SK-N-SH treated with all-trans-retinoic acid at 6 μM for 48 hours (cell line): ENCODE measurements at regions not wholly inside any gene's neighbourhood (a gene's known extent, or its start where the extent isn't known, plus 50 kb on each side); places are given as distances from the start of the nearest gene placed in this dataset.

Source experiments
- ATAC-seq: fragments of 200-7000 bp; cut with Tn5 transposase; 3 replicates; pipeline ENCODE4 v1.9.1; 2020; ENCODE audit warnings: mild to moderate bottlenecking, moderate library complexity
- ARNTL ChIP-seq: fragments of 450-650 bp; formaldehyde crosslinking; IDR thresholded peaks from 2 replicates; pipeline ENCODE4 v1.5.0; 2020; ENCODE audit warnings: low read depth, mild to moderate bottlenecking, moderate library complexity, borderline replicate concordance
- BACH2 ChIP-seq: fragments of 250-450 bp; sonication (Bioruptor Pico); IDR thresholded peaks from 2 replicates; pipeline ENCODE4 v1.9.0; 2021; ENCODE audit warnings: mild to moderate bottlenecking, borderline replicate concordance
- CSDC2 ChIP-seq: fragments of 250-450 bp; sonication (Bioruptor Pico); IDR thresholded peaks from 2 replicates; pipeline ENCODE4 v1.5.0; 2020; ENCODE audit warnings: mild to moderate bottlenecking, moderate library complexity
- ESRRG ChIP-seq: fragments of 250-450 bp; sonication (Bioruptor Pico); IDR thresholded peaks from 2 replicates; pipeline ENCODE4 v1.6.1; 2021; ENCODE audit warnings: mild to moderate bottlenecking
- GLIS3 ChIP-seq: fragments of 250-450 bp; sonication (Bioruptor Pico); IDR thresholded peaks from 2 replicates; pipeline ENCODE4 v1.5.0; 2020; ENCODE audit warnings: mild to moderate bottlenecking, moderate library complexity
- ISL1 ChIP-seq: fragments of 250-450 bp; sonication (Bioruptor Pico); IDR thresholded peaks from 2 replicates; pipeline ENCODE4 v2.1.2; 2022; ENCODE audit warnings: mild to moderate bottlenecking, moderate library complexity
- OSR1 ChIP-seq: fragments of 250-450 bp; sonication (Bioruptor Pico); IDR thresholded peaks from 2 replicates; pipeline ENCODE4 v1.8.0; 2022; ENCODE audit warnings: moderate library complexity, mild to moderate bottlenecking, inconsistent platforms
- PPARA ChIP-seq: fragments of 250-450 bp; sonication (Bioruptor Pico); IDR thresholded peaks from 2 replicates; pipeline ENCODE4 v1.5.0; 2020; ENCODE audit warnings: mild to moderate bottlenecking, borderline replicate concordance
- RARB ChIP-seq: fragments of 250-450 bp; sonication (Bioruptor Pico); IDR thresholded peaks from 2 replicates; pipeline ENCODE4 v1.8.0; 2021; ENCODE audit warnings: mild to moderate bottlenecking, moderate library complexity
- SNAI2 ChIP-seq: fragments of 250-450 bp; sonication (Bioruptor Pico); IDR thresholded peaks from 2 replicates; pipeline ENCODE4 v1.5.0; 2020; ENCODE audit warnings: mild to moderate bottlenecking, moderate library complexity
- TOX ChIP-seq: fragments of 250-450 bp; sonication (Bioruptor Pico); IDR thresholded peaks from 2 replicates; pipeline ENCODE4 v1.8.0; 2021; ENCODE audit warnings: mild to moderate bottlenecking, moderate library complexity, borderline replicate concordance
- TSHZ2 ChIP-seq: fragments of 250-450 bp; sonication (Bioruptor Pico); IDR thresholded peaks from 2 replicates; pipeline ENCODE4 v1.5.0; 2020; ENCODE audit warnings: mild to moderate bottlenecking, moderate library complexity
- ZC3H10 ChIP-seq: fragments of 250-450 bp; sonication (Bioruptor Pico); IDR thresholded peaks from 2 replicates; pipeline ENCODE4 v1.5.1; 2021; ENCODE audit warnings: mild to moderate bottlenecking, moderate library complexity
- ZFP3 ChIP-seq: fragments of 250-450 bp; sonication (Bioruptor Pico); IDR thresholded peaks from 2 replicates; pipeline ENCODE4 v1.5.0; 2020; ENCODE audit warnings: mild to moderate bottlenecking, moderate library complexity
- ZFP30 ChIP-seq: fragments of 450-650 bp; formaldehyde crosslinking; IDR thresholded peaks from 2 replicates; pipeline ENCODE4 v1.5.0; 2022; ENCODE audit warnings: mild to moderate bottlenecking, moderate library complexity
- ZNF70 ChIP-seq: fragments of 450-650 bp; formaldehyde crosslinking; IDR thresholded peaks from 2 replicates; pipeline ENCODE4 v1.5.0; 2020; ENCODE audit warnings: mild to moderate bottlenecking, moderate library complexity
- ZNF8 ChIP-seq: fragments of 450-650 bp; formaldehyde crosslinking; IDR thresholded peaks from 2 replicates; pipeline ENCODE4 v1.5.0; 2020; ENCODE audit warnings: mild to moderate bottlenecking, moderate library complexity
- TF ChIP-seq, protein P1 (sequence below): fragments of 250-450 bp; sonication (Bioruptor Pico); IDR thresholded peaks from 2 replicates; pipeline ENCODE4 v1.8.0; 2021; ENCODE audit warnings: low read depth, mild to moderate bottlenecking, moderate library complexity, borderline replicate concordance
- TF ChIP-seq, protein P2 (sequence below): fragments of 250-450 bp; sonication (Bioruptor Pico); IDR thresholded peaks from 2 replicates; pipeline ENCODE4 v1.5.1; 2020; ENCODE audit warnings: low read depth, mild to moderate bottlenecking, moderate library complexity
- TF ChIP-seq, protein P3 (sequence below): fragments of 250-450 bp; sonication (Bioruptor Pico); IDR thresholded peaks from 2 replicates; pipeline ENCODE4 v1.5.1; 2021; ENCODE audit warnings: mild to moderate bottlenecking, moderate library complexity
- TF ChIP-seq, protein P4 (sequence below): fragments of 250-450 bp; sonication (Bioruptor Pico); IDR thresholded peaks from 2 replicates; pipeline ENCODE4 v1.8.0; 2020; ENCODE audit warnings: mild to moderate bottlenecking, moderate library complexity, borderline replicate concordance

GRCh38 chr4:106694232-106694631, 325.7 kb upstream of the GIMD1 start:
- no peak for ATAC-seq
- no peak for TF ChIP-seq BACH2 (CRISPR knock-in tag)
- TF ChIP-seq SNAI2 = no peak
- no peak for TF ChIP-seq ZNF70 (CRISPR knock-in tag)
- TF ChIP-seq, protein P1, sequence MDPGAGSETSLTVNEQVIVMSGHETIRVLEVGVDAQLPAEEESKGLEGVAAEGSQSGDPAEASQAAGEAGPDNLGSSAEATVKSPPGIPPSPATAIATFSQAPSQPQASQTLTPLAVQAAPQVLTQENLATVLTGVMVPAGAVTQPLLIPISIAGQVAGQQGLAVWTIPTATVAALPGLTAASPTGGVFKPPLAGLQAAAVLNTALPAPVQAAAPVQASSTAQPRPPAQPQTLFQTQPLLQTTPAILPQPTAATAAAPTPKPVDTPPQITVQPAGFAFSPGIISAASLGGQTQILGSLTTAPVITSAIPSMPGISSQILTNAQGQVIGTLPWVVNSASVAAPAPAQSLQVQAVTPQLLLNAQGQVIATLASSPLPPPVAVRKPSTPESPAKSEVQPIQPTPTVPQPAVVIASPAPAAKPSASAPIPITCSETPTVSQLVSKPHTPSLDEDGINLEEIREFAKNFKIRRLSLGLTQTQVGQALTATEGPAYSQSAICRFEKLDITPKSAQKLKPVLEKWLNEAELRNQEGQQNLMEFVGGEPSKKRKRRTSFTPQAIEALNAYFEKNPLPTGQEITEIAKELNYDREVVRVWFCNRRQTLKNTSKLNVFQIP (CRISPR knock-in tag) = no peak
- TF ChIP-seq, protein P2, sequence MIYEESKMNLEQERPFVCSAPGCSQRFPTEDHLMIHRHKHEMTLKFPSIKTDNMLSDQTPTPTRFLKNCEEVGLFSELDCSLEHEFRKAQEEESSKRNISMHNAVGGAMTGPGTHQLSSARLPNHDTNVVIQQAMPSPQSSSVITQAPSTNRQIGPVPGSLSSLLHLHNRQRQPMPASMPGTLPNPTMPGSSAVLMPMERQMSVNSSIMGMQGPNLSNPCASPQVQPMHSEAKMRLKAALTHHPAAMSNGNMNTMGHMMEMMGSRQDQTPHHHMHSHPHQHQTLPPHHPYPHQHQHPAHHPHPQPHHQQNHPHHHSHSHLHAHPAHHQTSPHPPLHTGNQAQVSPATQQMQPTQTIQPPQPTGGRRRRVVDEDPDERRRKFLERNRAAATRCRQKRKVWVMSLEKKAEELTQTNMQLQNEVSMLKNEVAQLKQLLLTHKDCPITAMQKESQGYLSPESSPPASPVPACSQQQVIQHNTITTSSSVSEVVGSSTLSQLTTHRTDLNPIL (CRISPR knock-in tag) = no peak
- TF ChIP-seq CSDC2 (CRISPR knock-in tag) = no peak
- no peak for TF ChIP-seq ESRRG (CRISPR knock-in tag)
- no peak for TF ChIP-seq PPARA (CRISPR knock-in tag)
- no peak for TF ChIP-seq ZNF8 (CRISPR knock-in tag)
- TF ChIP-seq OSR1 (CRISPR knock-in tag) = no peak

DNA sequence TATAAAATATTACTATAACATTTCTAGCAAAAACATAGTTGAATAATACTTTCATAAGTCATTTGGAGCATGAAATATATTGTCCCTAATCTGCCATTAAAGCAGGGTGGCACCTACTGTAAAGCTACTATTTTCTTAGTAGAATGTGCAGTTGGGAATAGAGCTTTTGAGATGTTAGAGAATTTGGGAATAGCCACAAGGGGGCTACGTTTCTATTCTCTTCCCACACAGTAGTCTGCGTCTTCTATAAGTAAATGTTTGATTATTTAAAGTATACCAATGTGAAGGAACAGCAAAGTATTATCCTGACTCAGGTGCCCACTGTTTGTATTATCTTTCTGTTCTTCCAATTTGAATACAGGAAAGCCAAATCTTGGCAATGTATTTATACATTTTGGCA, 323.2 kb upstream of the GIMD1 start:
- TF ChIP-seq ISL1 (CRISPR knock-in tag) (no peak), OSR1 (CRISPR knock-in tag) (no peak), ZNF70 (CRISPR knock-in tag) (no peak), ZC3H10 (CRISPR knock-in tag) (no peak), ARNTL (no peak), TSHZ2 (CRISPR knock-in tag) (no peak), CSDC2 (CRISPR knock-in tag) (no peak), BACH2 (CRISPR knock-in tag) (no peak), TOX (CRISPR knock-in tag) (no peak), GLIS3 (no peak), RARB (CRISPR knock-in tag) (no peak), SNAI2 (no peak), ZFP30 (CRISPR knock-in tag) (no peak), ZNF8 (CRISPR knock-in tag) (no peak), ZFP3 (CRISPR knock-in tag) (no peak)
- TF ChIP-seq, protein P3, sequence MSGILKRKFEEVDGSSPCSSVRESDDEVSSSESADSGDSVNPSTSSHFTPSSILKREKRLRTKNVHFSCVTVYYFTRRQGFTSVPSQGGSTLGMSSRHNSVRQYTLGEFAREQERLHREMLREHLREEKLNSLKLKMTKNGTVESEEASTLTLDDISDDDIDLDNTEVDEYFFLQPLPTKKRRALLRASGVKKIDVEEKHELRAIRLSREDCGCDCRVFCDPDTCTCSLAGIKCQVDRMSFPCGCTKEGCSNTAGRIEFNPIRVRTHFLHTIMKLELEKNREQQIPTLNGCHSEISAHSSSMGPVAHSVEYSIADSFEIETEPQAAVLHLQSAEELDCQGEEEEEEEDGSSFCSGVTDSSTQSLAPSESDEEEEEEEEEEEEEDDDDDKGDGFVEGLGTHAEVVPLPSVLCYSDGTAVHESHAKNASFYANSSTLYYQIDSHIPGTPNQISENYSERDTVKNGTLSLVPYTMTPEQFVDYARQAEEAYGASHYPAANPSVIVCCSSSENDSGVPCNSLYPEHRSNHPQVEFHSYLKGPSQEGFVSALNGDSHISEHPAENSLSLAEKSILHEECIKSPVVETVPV (CRISPR knock-in tag) = no peak
- TF ChIP-seq, protein P4, sequence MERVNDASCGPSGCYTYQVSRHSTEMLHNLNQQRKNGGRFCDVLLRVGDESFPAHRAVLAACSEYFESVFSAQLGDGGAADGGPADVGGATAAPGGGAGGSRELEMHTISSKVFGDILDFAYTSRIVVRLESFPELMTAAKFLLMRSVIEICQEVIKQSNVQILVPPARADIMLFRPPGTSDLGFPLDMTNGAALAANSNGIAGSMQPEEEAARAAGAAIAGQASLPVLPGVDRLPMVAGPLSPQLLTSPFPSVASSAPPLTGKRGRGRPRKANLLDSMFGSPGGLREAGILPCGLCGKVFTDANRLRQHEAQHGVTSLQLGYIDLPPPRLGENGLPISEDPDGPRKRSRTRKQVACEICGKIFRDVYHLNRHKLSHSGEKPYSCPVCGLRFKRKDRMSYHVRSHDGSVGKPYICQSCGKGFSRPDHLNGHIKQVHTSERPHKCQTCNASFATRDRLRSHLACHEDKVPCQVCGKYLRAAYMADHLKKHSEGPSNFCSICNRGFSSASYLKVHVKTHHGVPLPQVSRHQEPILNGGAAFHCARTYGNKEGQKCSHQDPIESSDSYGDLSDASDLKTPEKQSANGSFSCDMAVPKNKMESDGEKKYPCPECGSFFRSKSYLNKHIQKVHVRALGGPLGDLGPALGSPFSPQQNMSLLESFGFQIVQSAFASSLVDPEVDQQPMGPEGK = no peak
- TF ChIP-seq, protein P2 (CRISPR knock-in tag) = no peak
- TF ChIP-seq, protein P1 (CRISPR knock-in tag) = no peak
- ATAC-seq = 0 out of 3 replicates have a peak, but pooled peaks have one; percentile 44
